Body of pancreas (tissue), 4 donors: ENCODE measurements at regions not wholly inside any gene's neighbourhood (a gene's known extent, or its start where the extent isn't known, plus 50 kb on each side); places are given as distances from the start of the nearest gene placed in this dataset.

Experiments used
- ATAC-seq: fragments of 150-250 bp; one replicate; pipeline ENCODE4 v1.9.1; 2016
- DNase-seq, 4 donors: peaks; one replicate each; pipeline ENCODE4 v3.0.0-alpha.2; 2019
- H3K27ac ChIP-seq, 4 donors: fragments of 200-600 bp; sonication (generic); 1 replicate in 3 of 4; 2 replicates in 1 of 4; pipeline versions ENCODE4 v1.5.1 to v1.6.1; 2016 to 2019; ENCODE audit warnings: mild to moderate bottlenecking in 1 of 4, mixed read lengths in 1 of 4, moderate library complexity in 1 of 4
- H3K27me3 ChIP-seq, 2 donors: fragments of 200-600 bp; sonication (generic); one replicate each; pipeline ENCODE4 v1.6.0; 2016; ENCODE audit warnings: mild to moderate bottlenecking in 1 of 2
- H3K36me3 ChIP-seq, 2 donors: fragments of 200-600 bp; sonication (generic); replicated peaks in 1 of 2; 2 replicates each; pipeline ENCODE4 v1.5.1; 2016; ENCODE audit warnings: low read depth in 2 of 2; ENCODE audit not compliant: insufficient read depth in 1 of 2
- H3K4me1 ChIP-seq: fragments of 200-600 bp; sonication (generic); one replicate; pipeline ENCODE4 v1.6.0; 2016
- H3K4me3 ChIP-seq, 2 donors: fragments of 200-600 bp; sonication (generic); 1 replicate in 1 of 2; 2 replicates in 1 of 2; pipeline ENCODE4 v1.5.1; 2016 to 2019
- H3K9me3 ChIP-seq, 3 donors: fragments of 200-600 bp; sonication (generic); 1 replicate in 2 of 3; 2 replicates in 1 of 3; pipeline ENCODE4 v1.5.1; 2016
- CTCF ChIP-seq, 7 experiments: fragments of 450-650 bp in 4 of 7; fragments of 200-600 bp in 3 of 7; sonication (generic) in 3 of 7; IDR thresholded peaks; one replicate each; pipeline ENCODE4 v1.5.1; 2016 to 2019; ENCODE audit warnings: antibody characterized with exemption in 7 of 7
- POLR2A ChIP-seq, 3 donors: fragments of 450-650 bp; IDR thresholded peaks; one replicate each; pipeline ENCODE4 v1.6.1; 2016; ENCODE audit warnings: antibody characterized with exemption in 3 of 3, mild to moderate bottlenecking in 2 of 3
- WGBS, 2 donors: methylation state at CpG; one replicate each; pipeline ENCODE4 v1.1.5; 2017; 5-methylcytosine and 5-hydroxymethylcytosine counted together
- intact Hi-C: fragments of 100-400 bp; cut with DNase I; formaldehyde crosslinking; loops from one replicate; pipeline ENCODE4 v1.15.1; 2023

GRCh38 chr19:29420065-29420464 lies 105.7 kb upstream of the VSTM2B start:
- TF ChIP-seq POLR2A (IDR thresholded peaks at IDR 0.05) (no peak), CTCF (IDR thresholded peaks at IDR 0.05) (no peak)
- no peak for ATAC-seq

GRCh38 chr19:29420482-29421195 lies 105.2 kb upstream of the VSTM2B start:
- TF ChIP-seq CTCF (IDR thresholded peaks at IDR 0.05) (no peak), POLR2A (IDR thresholded peaks at IDR 0.05) (no peak)
- H3K4me1 ChIP-seq = no peaks in the 10 kb centered on the region
- H3K9me3 ChIP-seq = no peaks in the 10 kb centered on the region
- H3K27ac ChIP-seq = no peak overlapping the region
- intact Hi-C loops = no loop called here
- ATAC-seq = no peak
- no peaks in the 10 kb centered on the region for H3K27me3 ChIP-seq
- no peak overlapping the region for H3K4me3 ChIP-seq
- WGBS, 2 donors = 64 to 70% methylated on average over 22 of the region's 22 CpGs
- no peak for DNase-seq
- H3K36me3 ChIP-seq = no peaks in the 10 kb centered on the region

More at GRCh38 chr19:29420065-29420464, 105.7 kb upstream of the VSTM2B start:
- H3K27ac ChIP-seq = no peak overlapping the region
- H3K4me1 ChIP-seq = no peaks in the 10 kb centered on the region
- intact Hi-C loops = no loop called here
- no peaks in the 10 kb centered on the region for H3K27me3 ChIP-seq
- H3K36me3 ChIP-seq = no peaks in the 10 kb centered on the region
- DNase-seq = no peak
- H3K4me3 ChIP-seq = no peak overlapping the region
- H3K9me3 ChIP-seq = no peaks in the 10 kb centered on the region
- WGBS, 2 donors = 66 to 85% methylated on average over 5 of the region's 5 CpGs

GRCh38 chr19:29421196-29421545 lies 104.6 kb upstream of the VSTM2B start:
- H3K4me3 ChIP-seq = no peak overlapping the region
- H3K4me1 ChIP-seq = no peaks in the 10 kb centered on the region
- H3K27me3 ChIP-seq = no peaks in the 10 kb centered on the region
- intact Hi-C loops = no loop called here
- H3K9me3 ChIP-seq = no peaks in the 10 kb centered on the region
- no peak for ATAC-seq
- DNase-seq = no peak
- no peak overlapping the region for H3K27ac ChIP-seq
- no peak for TF ChIP-seq CTCF (IDR thresholded peaks at IDR 0.05)
- TF ChIP-seq POLR2A (IDR thresholded peaks at IDR 0.05) = no peak
- 38 to 53% methylated on average over 11 of the region's 11 CpGs for WGBS, 2 donors
- H3K36me3 ChIP-seq = no peaks in the 10 kb centered on the region

- Histone ChIP-seq H3K27me3 (no peaks in the 10 kb centered on the region), H3K36me3 (no peaks in the 10 kb centered on the region), H3K4me1 (no peaks in the 10 kb centered on the region), H3K27ac (no peak overlapping the region), H3K4me3 (no peak overlapping the region), H3K9me3 (no peaks in the 10 kb centered on the region)
- no peak for ATAC-seq
- 39 to 62% methylated on average over 7 of the region's 7 CpGs for WGBS, 2 donors
- intact Hi-C loops = no loop called here
- DNase-seq = no peak
- no peak for TF ChIP-seq POLR2A (IDR thresholded peaks at IDR 0.05)
- no peak for TF ChIP-seq CTCF (IDR thresholded peaks at IDR 0.05)
Observed at GRCh38 chr19:29422047-29422446, 103.7 kb upstream of the VSTM2B start.

GRCh38 chr19:29422486-29423085 lies 103.2 kb upstream of the VSTM2B start:
- intact Hi-C loops = no loop called here
- H3K27me3 ChIP-seq = no peaks in the 10 kb centered on the region
- WGBS, 2 donors = 45 to 58% methylated on average over 4 to 5 of the region's 5 CpGs
- ATAC-seq (no peak), DNase-seq (no peak)
- no peaks in the 10 kb centered on the region for H3K9me3 ChIP-seq
- H3K27ac ChIP-seq = no peak overlapping the region
- no peaks in the 10 kb centered on the region for H3K4me1 ChIP-seq
- H3K4me3 ChIP-seq = no peak overlapping the region
- H3K36me3 ChIP-seq = no peaks in the 10 kb centered on the region
- TF ChIP-seq CTCF (IDR thresholded peaks at IDR 0.05) (no peak), POLR2A (IDR thresholded peaks at IDR 0.05) (no peak)
